ENCODE measurements at regions not wholly inside any gene's neighbourhood (a gene's known extent, or its start where the extent isn't known, plus 50 kb on each side); places are given as distances from the start of the nearest gene placed in this dataset.
"Not testable (repeated sequence)": the region's sequence is repeated elsewhere in the genome, so short reads cannot be mapped to it uniquely, and the experiment has no call there.

GRCh38 chr18:35803551-35803950 lies 168.9 kb upstream of the RMP24 start:
- H3K36me3 ChIP-seq (ENCODE audit: control insufficient read depth, insufficient read depth, low read length) = no peaks in the 10 kb centered on the region
- no peak overlapping the region for H3K9ac ChIP-seq (ENCODE audit: low read length)
- no peaks in the 10 kb centered on the region for H3K4me1 ChIP-seq (ENCODE audit: control insufficient read depth, insufficient read depth, low read length)
- no peak overlapping the region for H3K27ac ChIP-seq (ENCODE audit: low read depth, low read length)
- H3K4me3 ChIP-seq (ENCODE audit: low read depth, low read length) = no peak overlapping the region
- no peaks in the 10 kb centered on the region for H3K27me3 ChIP-seq (ENCODE audit: control insufficient read depth, insufficient read depth, low read length)
- H3K9me3 ChIP-seq (ENCODE audit: control insufficient read depth, insufficient read depth, low read depth, low read length) = peaks cover under 1% of the 10 kb centered on the region; the same call in 1 of the 2 replicates

DNA sequence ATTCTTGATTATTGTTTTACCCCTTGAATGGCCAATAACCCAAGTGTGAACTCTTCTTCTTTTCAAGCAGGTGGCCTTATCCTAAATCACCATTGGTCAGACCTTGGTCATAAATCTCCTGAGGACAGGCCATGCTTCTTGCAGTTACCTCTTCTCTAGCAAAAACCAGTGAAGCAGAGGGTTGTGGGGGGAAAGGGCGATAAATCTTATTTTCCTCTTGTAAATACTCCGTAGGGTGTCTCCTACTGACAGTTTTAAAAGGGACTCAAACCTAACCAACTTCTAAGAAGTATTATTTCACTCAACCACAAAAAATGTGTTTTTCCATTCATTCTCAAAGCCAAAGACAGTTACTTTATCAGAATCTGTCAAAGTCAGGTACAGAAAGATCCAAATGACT lies 168.1 kb upstream of the RMP24 start:
- Histone ChIP-seq H3K36me3 (ENCODE audit: control insufficient read depth, insufficient read depth, low read length) (no peaks in the 10 kb centered on the region), H3K27ac (ENCODE audit: low read depth, low read length) (no peak overlapping the region), H3K9ac (ENCODE audit: low read length) (no peak overlapping the region), H3K4me3 (ENCODE audit: low read depth, low read length) (no peak overlapping the region), H3K27me3 (ENCODE audit: control insufficient read depth, insufficient read depth, low read length) (no peaks in the 10 kb centered on the region), H3K4me1 (ENCODE audit: control insufficient read depth, insufficient read depth, low read length) (no peaks in the 10 kb centered on the region), H3K9me3 (ENCODE audit: control insufficient read depth, insufficient read depth, low read depth, low read length) (peaks cover 6% of the 10 kb centered on the region; the same call in 1 of the 2 replicates)

GRCh38 chr18:35807811-35808335 lies 164.6 kb upstream of the RMP24 start:
- Histone ChIP-seq H3K27ac (ENCODE audit: low read depth, low read length) (no peak overlapping the region), H3K9me3 (ENCODE audit: control insufficient read depth, insufficient read depth, low read depth, low read length) (peaks cover 6% of the 10 kb centered on the region; the same call in 1 of the 2 replicates), H3K36me3 (ENCODE audit: control insufficient read depth, insufficient read depth, low read length) (no peaks in the 10 kb centered on the region), H3K9ac (ENCODE audit: low read length) (no peak overlapping the region), H3K4me1 (ENCODE audit: control insufficient read depth, insufficient read depth, low read length) (no peaks in the 10 kb centered on the region), H3K27me3 (ENCODE audit: control insufficient read depth, insufficient read depth, low read length) (no peaks in the 10 kb centered on the region), H3K4me3 (ENCODE audit: low read depth, low read length) (no peak overlapping the region)

GRCh38 chr18:35808796-35809195 lies 163.7 kb upstream of the RMP24 start:
- Histone ChIP-seq H3K9me3 (ENCODE audit: control insufficient read depth, insufficient read depth, low read depth, low read length) (peaks cover 6% of the 10 kb centered on the region; the same call in 1 of the 2 replicates), H3K27me3 (ENCODE audit: control insufficient read depth, insufficient read depth, low read length) (no peaks in the 10 kb centered on the region), H3K27ac (ENCODE audit: low read depth, low read length) (no peak overlapping the region), H3K36me3 (ENCODE audit: control insufficient read depth, insufficient read depth, low read length) (no peaks in the 10 kb centered on the region), H3K4me3 (ENCODE audit: low read depth, low read length) (no peak overlapping the region), H3K9ac (ENCODE audit: low read length) (no peak overlapping the region), H3K4me1 (ENCODE audit: control insufficient read depth, insufficient read depth, low read length) (no peaks in the 10 kb centered on the region)

GRCh38 chr18:35810520-35810919 lies 162.0 kb upstream of the RMP24 start:
- Histone ChIP-seq H3K4me1 (ENCODE audit: control insufficient read depth, insufficient read depth, low read length) (no peaks in the 10 kb centered on the region), H3K9ac (ENCODE audit: low read length) (no peak overlapping the region), H3K27ac (ENCODE audit: low read depth, low read length) (no peak overlapping the region), H3K36me3 (ENCODE audit: control insufficient read depth, insufficient read depth, low read length) (no peaks in the 10 kb centered on the region), H3K9me3 (ENCODE audit: control insufficient read depth, insufficient read depth, low read depth, low read length) (peaks cover 6% of the 10 kb centered on the region; the same call in 1 of the 2 replicates), H3K27me3 (ENCODE audit: control insufficient read depth, insufficient read depth, low read length) (no peaks in the 10 kb centered on the region), H3K4me3 (ENCODE audit: low read depth, low read length) (no peak overlapping the region)

DNA sequence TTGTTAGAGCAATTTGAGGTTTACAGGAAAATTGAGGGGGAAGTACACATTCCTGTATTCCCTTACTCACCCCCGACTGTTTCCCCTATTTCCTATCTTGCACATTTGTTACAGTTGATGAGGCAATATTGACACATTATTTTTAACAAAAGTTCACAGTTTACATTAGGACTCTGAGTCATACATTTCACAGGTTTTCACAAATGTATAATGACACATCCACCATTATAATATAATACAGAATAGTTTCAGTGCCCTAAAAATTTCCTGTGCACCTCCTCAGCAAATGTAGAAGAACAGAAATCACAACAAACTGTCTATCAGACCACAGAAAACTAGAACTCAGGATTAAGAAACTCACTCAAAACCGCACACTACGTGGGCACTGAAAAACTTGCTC lies 160.6 kb upstream of the RMP24 start:
- Histone ChIP-seq H3K36me3 (ENCODE audit: control insufficient read depth, insufficient read depth, low read length) (no peaks in the 10 kb centered on the region), H3K4me1 (ENCODE audit: control insufficient read depth, insufficient read depth, low read length) (no peaks in the 10 kb centered on the region), H3K9ac (ENCODE audit: low read length) (no peak overlapping the region), H3K4me3 (ENCODE audit: low read depth, low read length) (no peak overlapping the region), H3K9me3 (ENCODE audit: control insufficient read depth, insufficient read depth, low read depth, low read length) (peaks cover 6% of the 10 kb centered on the region; the same call in 1 of the 2 replicates), H3K27me3 (ENCODE audit: control insufficient read depth, insufficient read depth, low read length) (no peaks in the 10 kb centered on the region), H3K27ac (ENCODE audit: low read depth, low read length) (no peak overlapping the region)

- not testable (repeated sequence) for H3K27me3 ChIP-seq (ENCODE audit: control insufficient read depth, insufficient read depth, low read length); H3K36me3 ChIP-seq (ENCODE audit: control insufficient read depth, insufficient read depth, low read length); H3K4me3 ChIP-seq (ENCODE audit: low read depth, low read length); H3K27ac ChIP-seq (ENCODE audit: low read depth, low read length); H3K9ac ChIP-seq (ENCODE audit: low read length); H3K4me1 ChIP-seq (ENCODE audit: control insufficient read depth, insufficient read depth, low read length)
- H3K9me3 ChIP-seq (ENCODE audit: control insufficient read depth, insufficient read depth, low read depth, low read length) = peaks cover 11% of the 10 kb centered on the region
These were observed 157.5 kb upstream of the RMP24 start for GRCh38 chr18:35815011-35815410.

- Histone ChIP-seq H3K9ac (ENCODE audit: low read length) (no peak overlapping the region), H3K27me3 (ENCODE audit: control insufficient read depth, insufficient read depth, low read length) (no peaks in the 10 kb centered on the region), H3K27ac (ENCODE audit: low read depth, low read length) (no peak overlapping the region)
These were observed 156.5 kb upstream of the RMP24 start for GRCh38 chr18:35816003-35816402.

GRCh38 chr18:35817604-35818352 lies 154.7 kb upstream of the RMP24 start:
- no peak overlapping the region for H3K27ac ChIP-seq (ENCODE audit: low read depth, low read length)
- no peaks in the 10 kb centered on the region for H3K27me3 ChIP-seq (ENCODE audit: control insufficient read depth, insufficient read depth, low read length)
- no peak overlapping the region for H3K9ac ChIP-seq (ENCODE audit: low read length)
- no peak overlapping the region for H3K4me3 ChIP-seq (ENCODE audit: low read depth, low read length)
- no peaks in the 10 kb centered on the region for H3K36me3 ChIP-seq (ENCODE audit: control insufficient read depth, insufficient read depth, low read length)
- H3K4me1 ChIP-seq (ENCODE audit: control insufficient read depth, insufficient read depth, low read length) = 0 out of 2 replicates have a peak, but pooled peaks cover 3% of the 10 kb centered on the region
- peaks cover 11% of the 10 kb centered on the region for H3K9me3 ChIP-seq (ENCODE audit: control insufficient read depth, insufficient read depth, low read depth, low read length)

More at GRCh38 chr18:35816003-35816402, 156.5 kb upstream of the RMP24 start:
- H3K4me3 ChIP-seq (ENCODE audit: low read depth, low read length) = no peak overlapping the region
- H3K36me3 ChIP-seq (ENCODE audit: control insufficient read depth, insufficient read depth, low read length) = no peaks in the 10 kb centered on the region
- H3K4me1 ChIP-seq (ENCODE audit: control insufficient read depth, insufficient read depth, low read length) = no peaks in the 10 kb centered on the region
- H3K9me3 ChIP-seq (ENCODE audit: control insufficient read depth, insufficient read depth, low read depth, low read length) = peaks cover 11% of the 10 kb centered on the region

DNA sequence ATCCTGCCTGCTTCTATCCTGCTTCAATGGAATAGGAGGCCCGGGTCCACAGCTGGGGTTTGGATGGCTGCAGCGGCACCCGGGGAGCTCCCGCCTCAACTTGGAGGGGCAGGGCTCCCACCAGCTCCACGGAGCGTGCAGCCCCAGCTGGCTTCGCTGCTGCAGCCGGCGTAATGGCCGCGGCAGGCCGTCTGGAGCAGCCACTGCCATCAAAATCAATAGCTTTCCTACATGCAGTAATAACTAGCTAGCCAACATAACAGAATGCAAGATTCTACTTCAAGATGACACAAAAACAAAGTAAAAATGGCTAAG lies 154.2 kb upstream of the RMP24 start:
- H3K4me1 ChIP-seq (ENCODE audit: control insufficient read depth, insufficient read depth, low read length) = 0 out of 2 replicates have a peak, but pooled peaks cover 3% of the 10 kb centered on the region
- H3K9ac ChIP-seq (ENCODE audit: low read length) = no peak overlapping the region

GRCh38 chr18:35822413-35822812 lies 150.1 kb upstream of the RMP24 start:
- peaks cover 19% of the 10 kb centered on the region for H3K4me1 ChIP-seq (ENCODE audit: control insufficient read depth, insufficient read depth, low read length)
- no peak overlapping the region for H3K27ac ChIP-seq (ENCODE audit: low read depth, low read length)
- no peaks in the 10 kb centered on the region for H3K36me3 ChIP-seq (ENCODE audit: control insufficient read depth, insufficient read depth, low read length)
- H3K4me3 ChIP-seq (ENCODE audit: low read depth, low read length) = no peak overlapping the region
- no peak overlapping the region for H3K9ac ChIP-seq (ENCODE audit: low read length)
- H3K9me3 ChIP-seq (ENCODE audit: control insufficient read depth, insufficient read depth, low read depth, low read length) = peaks cover 7% of the 10 kb centered on the region
- no peaks in the 10 kb centered on the region for H3K27me3 ChIP-seq (ENCODE audit: control insufficient read depth, insufficient read depth, low read length)

More for the DNA sequence above, 154.2 kb upstream of the RMP24 start:
- Histone ChIP-seq H3K4me3 (ENCODE audit: low read depth, low read length) (no peak overlapping the region), H3K9me3 (ENCODE audit: control insufficient read depth, insufficient read depth, low read depth, low read length) (peaks cover 11% of the 10 kb centered on the region), H3K27me3 (ENCODE audit: control insufficient read depth, insufficient read depth, low read length) (no peaks in the 10 kb centered on the region), H3K36me3 (ENCODE audit: control insufficient read depth, insufficient read depth, low read length) (no peaks in the 10 kb centered on the region), H3K27ac (ENCODE audit: low read depth, low read length) (no peak overlapping the region)
